CD4-positive, CD25-positive, alpha-beta regulatory T cell (primary cell): ENCODE measurements at regions not wholly inside any gene's neighbourhood (a gene's known extent, or its start where the extent isn't known, plus 50 kb on each side); places are given as distances from the start of the nearest gene placed in this dataset.

Source experiments
- ATAC-seq, 2 donors: fragments of 150-1000 bp; cut with Tn5 transposase; one replicate each; pipeline ENCODE4 v1.10.0; 2021; ENCODE audit warnings: low read depth in 2 of 2, moderate number of reproducible peaks in 2 of 2, moderate library complexity in 1 of 2
- DNase-seq, 3 donors: peaks; one replicate each; pipeline versions ENCODE4 v3.0.0 to v3.0.0-alpha.2; 2012 to 2022; ENCODE audit warnings: mixed read lengths in 1 of 3
- H3K27ac ChIP-seq: one replicate; pipeline ENCODE4 v1.7.0; 2013; ENCODE audit warnings: mild to moderate bottlenecking, low read length; ENCODE audit not compliant: insufficient read depth, poor library complexity, severe bottlenecking
- H3K27me3 ChIP-seq: one replicate; pipeline ENCODE4 v1.7.0; 2013; ENCODE audit warnings: low read length; ENCODE audit not compliant: control insufficient read depth, insufficient read depth
- H3K36me3 ChIP-seq: one replicate; pipeline ENCODE4 v1.7.0; 2013; ENCODE audit warnings: mild to moderate bottlenecking, low read length, moderate library complexity; ENCODE audit not compliant: control insufficient read depth, insufficient read depth
- H3K4me1 ChIP-seq: 2 replicates; pipeline ENCODE4 v1.7.0; 2013; ENCODE audit warnings: mild to moderate bottlenecking, low read length; ENCODE audit not compliant: insufficient read depth, control insufficient read depth, poor library complexity, severe bottlenecking
- H3K4me3 ChIP-seq: one replicate; pipeline ENCODE4 v1.7.0; 2013; ENCODE audit warnings: low read depth, mild to moderate bottlenecking, low read length, moderate library complexity
- H3K9me3 ChIP-seq, 2 experiments: 1 replicate in 1 of 2; 2 replicates in 1 of 2; pipeline ENCODE4 v1.7.0; 2013; ENCODE audit warnings: low read length in 2 of 2, mild to moderate bottlenecking in 1 of 2, moderate library complexity in 1 of 2; ENCODE audit not compliant: control insufficient read depth in 2 of 2
- H3K27ac Mint-ChIP-seq, 3 donors: one replicate each; pipeline ENCODE4 v1.8.0; 2020 to 2022; ENCODE audit warnings: mild to moderate bottlenecking in 3 of 3, mixed read lengths in 3 of 3, moderate library complexity in 2 of 3
- H3K27me3 Mint-ChIP-seq: one replicate; pipeline ENCODE4 v1.8.0; 2022; ENCODE audit warnings: mild to moderate bottlenecking, mixed read lengths
- H3K36me3 Mint-ChIP-seq: one replicate; pipeline ENCODE4 v1.8.0; 2020; ENCODE audit warnings: mixed read lengths
- H3K4me1 Mint-ChIP-seq, 4 donors: one replicate each; pipeline ENCODE4 v1.8.0; 2020 to 2022; ENCODE audit warnings: mixed read lengths in 4 of 4, mild to moderate bottlenecking in 1 of 4
- H3K4me3 Mint-ChIP-seq, 4 donors: one replicate each; pipeline ENCODE4 v1.8.0; 2020 to 2022; ENCODE audit warnings: mild to moderate bottlenecking in 4 of 4, mixed read lengths in 4 of 4, moderate library complexity in 3 of 4
- H3K9me3 Mint-ChIP-seq, 7 donors: one replicate each; pipeline ENCODE4 v1.8.0; 2020 to 2022; ENCODE audit warnings: mixed read lengths in 7 of 7, mild to moderate bottlenecking in 3 of 7, moderate library complexity in 2 of 7

- Mint-ChIP-seq H3K36me3 (no peaks in the 10 kb centered on the region), H3K9me3 (no peaks in the 10 kb centered on the region), H3K27me3 (no peaks in the 10 kb centered on the region), H3K4me3 (no peak overlapping the region), H3K27ac (no peak overlapping the region), H3K4me1 (peaks cover 0 to 2% (median 0%) of the 10 kb centered on the region in 4 donors)
- Histone ChIP-seq H3K27ac (no peak overlapping the region), H3K4me1 (no peaks in the 10 kb centered on the region), H3K4me3 (no peak overlapping the region), H3K9me3 (no peaks in the 10 kb centered on the region), H3K27me3 (peaks cover 1% of the 10 kb centered on the region), H3K36me3 (no peaks in the 10 kb centered on the region)
- ATAC-seq (no peak), DNase-seq (no peak)
Observed at GRCh38 chr18:70422391-70422965, 133.6 kb downstream of the SOCS6 start.

- no peak overlapping the region for H3K27ac ChIP-seq
- peaks cover 2% of the 10 kb centered on the region for H3K27me3 Mint-ChIP-seq
- no peaks in the 10 kb centered on the region for H3K36me3 Mint-ChIP-seq
- no peak for DNase-seq
- no peaks in the 10 kb centered on the region for H3K9me3 ChIP-seq
- H3K4me1 Mint-ChIP-seq: peaks cover 0 to 2% (median 0%) of the 10 kb centered on the region in 4 donors
- H3K36me3 ChIP-seq: no peaks in the 10 kb centered on the region
- H3K27me3 ChIP-seq: peaks cover 1% of the 10 kb centered on the region
- no peaks in the 10 kb centered on the region for H3K4me1 ChIP-seq
- H3K4me3 Mint-ChIP-seq: no peak overlapping the region
- H3K4me3 ChIP-seq: no peak overlapping the region
- no peak for ATAC-seq
- peaks cover 0 to under 1% (median 0%) of the 10 kb centered on the region in 7 donors for H3K9me3 Mint-ChIP-seq
- H3K27ac Mint-ChIP-seq: no peak overlapping the region
Observed at GRCh38 chr18:70421471-70422390, 132.9 kb downstream of the SOCS6 start.

GRCh38 chr18:70420146-70420898 is 131.5 kb downstream of the SOCS6 start:
- H3K27ac Mint-ChIP-seq: no peak overlapping the region

GRCh38 chr18:70419526-70419925 is 130.7 kb downstream of the SOCS6 start:
- ATAC-seq (no peak), DNase-seq (no peak)

More at GRCh38 chr18:70420146-70420898, 131.5 kb downstream of the SOCS6 start:
- H3K4me3 ChIP-seq: no peak overlapping the region
- no peaks in the 10 kb centered on the region for H3K36me3 ChIP-seq
- no peaks in the 10 kb centered on the region for H3K9me3 ChIP-seq
- Mint-ChIP-seq H3K9me3 (peaks cover 0 to 2% (median 0%) of the 10 kb centered on the region in 7 donors), H3K36me3 (no peaks in the 10 kb centered on the region), H3K27me3 (peaks cover 9% of the 10 kb centered on the region), H3K4me3 (no peak overlapping the region), H3K4me1 (peaks cover 0 to 2% (median 0%) of the 10 kb centered on the region in 4 donors)
- DNase-seq (no peak), ATAC-seq (no peak)
- peaks cover 1% of the 10 kb centered on the region for H3K27me3 ChIP-seq
- no peak overlapping the region for H3K27ac ChIP-seq
- H3K4me1 ChIP-seq: no peaks in the 10 kb centered on the region

GRCh38 chr18:70418546-70419311 is 129.9 kb downstream of the SOCS6 start:
- H3K9me3 ChIP-seq: no peaks in the 10 kb centered on the region
- peaks cover 12% of the 10 kb centered on the region for H3K27me3 Mint-ChIP-seq
- no peaks in the 10 kb centered on the region for H3K4me1 ChIP-seq
- no peak overlapping the region for H3K4me3 Mint-ChIP-seq
- no peak overlapping the region for H3K27ac Mint-ChIP-seq
- H3K36me3 Mint-ChIP-seq: no peaks in the 10 kb centered on the region
- H3K9me3 Mint-ChIP-seq: peaks cover 0 to 2% (median 0%) of the 10 kb centered on the region in 7 donors
- no peak overlapping the region for H3K4me3 ChIP-seq
- H3K27ac ChIP-seq: no peak overlapping the region
- peaks cover 0 to 2% (median 0%) of the 10 kb centered on the region in 4 donors for H3K4me1 Mint-ChIP-seq
- H3K27me3 ChIP-seq: peaks cover 1% of the 10 kb centered on the region
- DNase-seq (no peak), ATAC-seq (no peak)
- no peaks in the 10 kb centered on the region for H3K36me3 ChIP-seq

More at GRCh38 chr18:70419526-70419925, 130.7 kb downstream of the SOCS6 start:
- H3K4me3 ChIP-seq: no peak overlapping the region
- H3K9me3 Mint-ChIP-seq: peaks cover 0 to 2% (median 0%) of the 10 kb centered on the region in 7 donors
- no peaks in the 10 kb centered on the region for H3K4me1 ChIP-seq
- H3K27ac Mint-ChIP-seq: no peak overlapping the region
- no peaks in the 10 kb centered on the region for H3K36me3 ChIP-seq
- no peak overlapping the region for H3K27ac ChIP-seq
- peaks cover 0 to 2% (median 0%) of the 10 kb centered on the region in 4 donors for H3K4me1 Mint-ChIP-seq
- peaks cover 1% of the 10 kb centered on the region for H3K27me3 ChIP-seq
- no peaks in the 10 kb centered on the region for H3K36me3 Mint-ChIP-seq
- no peaks in the 10 kb centered on the region for H3K9me3 ChIP-seq
- no peak overlapping the region for H3K4me3 Mint-ChIP-seq
- peaks cover 9% of the 10 kb centered on the region for H3K27me3 Mint-ChIP-seq

- peaks cover 0 to 2% (median 0%) of the 10 kb centered on the region in 7 donors for H3K9me3 Mint-ChIP-seq
- no peak overlapping the region for H3K4me3 Mint-ChIP-seq
- Histone ChIP-seq H3K27ac (no peak overlapping the region), H3K27me3 (peaks cover 1% of the 10 kb centered on the region), H3K9me3 (no peaks in the 10 kb centered on the region), H3K4me1 (no peaks in the 10 kb centered on the region), H3K4me3 (no peak overlapping the region), H3K36me3 (no peaks in the 10 kb centered on the region)
- no peak for ATAC-seq
- H3K36me3 Mint-ChIP-seq: no peaks in the 10 kb centered on the region
- H3K27me3 Mint-ChIP-seq: peaks cover 13% of the 10 kb centered on the region
- no peak overlapping the region for H3K27ac Mint-ChIP-seq
- H3K4me1 Mint-ChIP-seq: no peaks in the 10 kb centered on the region
- DNase-seq: no peak
Observed at GRCh38 chr18:70417847-70418246, 129.0 kb downstream of the SOCS6 start.

- H3K4me1 Mint-ChIP-seq: no peaks in the 10 kb centered on the region
- Histone ChIP-seq H3K9me3 (no peaks in the 10 kb centered on the region), H3K4me3 (no peak overlapping the region), H3K36me3 (no peaks in the 10 kb centered on the region), H3K27ac (no peak overlapping the region), H3K4me1 (no peaks in the 10 kb centered on the region), H3K27me3 (peaks cover 1% of the 10 kb centered on the region)
- no peak overlapping the region for H3K4me3 Mint-ChIP-seq
- no peak for DNase-seq
- H3K27ac Mint-ChIP-seq: no peak overlapping the region
- no peak for ATAC-seq
- H3K36me3 Mint-ChIP-seq: no peaks in the 10 kb centered on the region
- H3K9me3 Mint-ChIP-seq: peaks cover 0 to 2% (median 0%) of the 10 kb centered on the region in 7 donors
- H3K27me3 Mint-ChIP-seq: peaks cover 13% of the 10 kb centered on the region
Observed at GRCh38 chr18:70416496-70416895, 127.7 kb downstream of the SOCS6 start.
